HG02870 (cell line): ENCODE measurements at regions not wholly inside any gene's neighbourhood (a gene's known extent, or its start where the extent isn't known, plus 50 kb on each side); places are given as distances from the start of the nearest gene placed in this dataset.
A peak's percentile ranks its signal among the peaks of the same experiment; 100 is the strongest.

Experiments used
- ATAC-seq: cut with Tn5 transposase; IDR thresholded peaks from one replicate; pipeline ENCODE4 v1.9.1; 2021; ENCODE audit warnings: mild to moderate bottlenecking, moderate library complexity; ENCODE audit not compliant: unreplicated experiment

GRCh38 chr4:158010361-158010760 lies 162.5 kb downstream of the GASK1B start:
- no peak for ATAC-seq

GRCh38 chr4:158008551-158009218 lies 164.1 kb downstream of the GASK1B start:
- ATAC-seq: no peak

GRCh38 chr4:158007566-158007965 lies 165.3 kb downstream of the GASK1B start:
- no peak for ATAC-seq

GRCh38 chr4:158006990-158007389 lies 165.8 kb downstream of the GASK1B start:
- no peak for ATAC-seq

DNA sequence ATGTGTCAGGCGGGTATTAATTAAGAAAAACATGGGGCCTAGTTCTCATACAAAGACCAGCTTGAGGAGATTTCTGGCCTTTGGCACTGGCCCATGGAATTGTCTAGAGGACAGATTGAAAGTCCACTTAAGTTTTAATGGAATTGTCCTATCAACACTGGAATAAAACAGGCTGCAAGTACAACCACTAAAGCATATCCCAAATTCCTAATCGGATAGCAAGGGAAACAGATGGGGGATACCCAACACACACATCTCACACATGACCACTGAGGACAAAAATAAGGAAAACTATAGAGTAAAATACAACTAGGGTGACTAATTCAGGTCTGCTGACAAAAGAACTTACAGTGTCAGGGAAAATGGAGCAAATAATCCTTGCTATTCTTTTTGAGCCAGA lies 167.8 kb downstream of the GASK1B start:
- no peak for ATAC-seq

DNA sequence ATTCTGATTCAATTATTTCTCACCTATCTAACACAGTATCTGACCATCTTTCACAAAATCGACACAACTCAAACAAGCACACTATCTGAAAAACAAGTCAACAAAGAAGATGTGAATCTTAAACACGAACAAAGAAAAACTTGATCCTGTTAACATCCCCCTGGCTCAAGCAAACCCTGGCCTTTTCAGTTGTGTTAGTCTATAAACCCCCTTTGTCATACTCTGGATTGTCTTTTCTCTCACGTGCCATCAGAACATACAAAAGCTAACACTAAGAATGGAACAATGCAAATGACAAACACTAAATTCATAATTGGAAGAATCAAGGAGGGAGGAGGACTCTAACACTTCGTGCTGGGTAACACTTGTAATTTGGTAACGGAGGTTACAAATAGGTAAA lies 168.7 kb downstream of the GASK1B start:
- no peak for ATAC-seq

- ATAC-seq: no peak
These were observed 169.6 kb downstream of the GASK1B start for GRCh38 chr4:158003212-158003611.

DNA sequence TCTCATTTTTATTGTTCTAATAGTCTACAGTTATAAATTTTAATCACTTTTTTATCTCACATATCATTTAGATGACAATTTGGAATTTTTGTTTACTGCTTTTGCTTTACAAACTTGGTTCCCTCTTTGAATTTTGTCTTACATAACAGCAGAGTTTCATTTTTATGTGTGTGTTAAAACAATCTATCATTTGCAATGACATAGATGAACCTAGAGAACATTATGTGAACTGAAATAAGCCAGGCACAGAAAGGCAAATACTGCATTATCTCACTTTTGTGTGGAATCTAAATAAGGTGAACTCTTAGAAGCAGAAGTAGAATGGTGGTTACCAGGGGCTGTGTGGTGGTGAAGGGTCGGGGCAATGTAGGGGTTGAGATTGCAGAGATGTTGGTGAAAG lies 170.7 kb downstream of the GASK1B start:
- no peak for ATAC-seq

- ATAC-seq: no peak
These were observed 171.1 kb downstream of the GASK1B start for GRCh38 chr4:158001756-158002155.

GRCh38 chr4:157999723-158000122 lies 173.1 kb downstream of the GASK1B start:
- no peak for ATAC-seq

DNA sequence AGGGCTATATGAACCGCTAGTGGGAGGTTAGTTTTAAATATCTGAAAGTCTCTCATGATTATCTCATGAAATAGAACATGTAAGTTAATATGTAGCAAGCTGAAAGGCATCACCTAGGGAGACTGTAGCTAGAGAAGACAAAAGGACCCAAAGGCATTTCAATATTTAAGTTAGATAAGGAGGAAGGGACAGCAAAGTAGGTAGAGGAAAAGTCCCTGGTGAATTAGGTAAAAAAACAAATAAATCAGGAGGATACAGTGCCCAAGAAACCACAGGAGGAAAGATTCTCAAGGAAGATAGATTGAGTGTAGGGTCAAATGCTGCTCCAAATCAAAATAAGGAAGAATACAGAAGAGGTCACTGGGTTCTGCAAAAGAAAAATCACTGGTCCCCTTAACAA lies 175.5 kb downstream of the GASK1B start:
- no peak for ATAC-seq

DNA sequence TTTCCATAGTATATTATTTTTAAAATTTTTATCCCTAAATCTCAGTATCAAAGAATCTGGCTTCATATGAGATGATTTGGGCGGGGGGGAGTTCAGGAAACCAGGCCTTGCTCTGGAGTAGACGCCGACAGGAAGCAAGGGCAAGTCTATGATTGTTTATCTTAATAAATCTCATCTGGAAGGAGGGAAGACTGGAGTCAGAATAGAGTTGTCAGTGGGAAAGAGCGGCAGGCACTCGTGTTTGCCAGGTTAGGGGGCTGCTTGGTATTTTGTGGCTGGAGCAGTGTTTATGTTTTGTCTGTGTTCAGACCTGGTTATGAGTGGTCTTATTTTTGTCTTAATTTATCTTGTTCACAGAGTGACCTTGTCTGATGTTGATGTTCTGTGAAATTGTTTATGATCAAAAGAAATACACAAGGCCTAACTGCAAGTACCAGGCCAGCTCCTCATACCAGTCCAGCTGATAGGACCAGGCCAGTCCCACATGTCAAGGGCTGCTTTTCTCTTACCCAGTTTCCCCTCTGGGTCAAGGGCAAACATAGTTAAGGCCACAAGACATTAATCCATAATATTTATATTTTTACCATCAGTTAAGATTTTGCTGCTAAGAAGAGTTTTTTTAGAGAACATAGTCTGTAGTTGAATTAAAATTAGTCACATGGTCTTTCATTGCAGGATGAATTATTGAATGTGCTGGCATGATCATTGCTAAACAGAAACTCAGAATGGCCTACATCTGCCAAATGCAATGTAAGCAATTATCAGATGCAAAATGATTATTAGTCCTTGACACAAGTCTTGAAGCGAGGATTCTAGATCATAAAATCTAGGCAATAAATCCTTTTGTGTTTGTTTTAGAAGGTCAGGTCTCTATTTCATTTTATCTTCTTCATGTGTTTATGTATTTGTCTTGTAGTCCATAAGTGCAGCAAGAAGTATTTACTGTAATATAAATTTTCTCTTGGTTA lies 176.5 kb downstream of the GASK1B start:
- no peak for ATAC-seq

DNA sequence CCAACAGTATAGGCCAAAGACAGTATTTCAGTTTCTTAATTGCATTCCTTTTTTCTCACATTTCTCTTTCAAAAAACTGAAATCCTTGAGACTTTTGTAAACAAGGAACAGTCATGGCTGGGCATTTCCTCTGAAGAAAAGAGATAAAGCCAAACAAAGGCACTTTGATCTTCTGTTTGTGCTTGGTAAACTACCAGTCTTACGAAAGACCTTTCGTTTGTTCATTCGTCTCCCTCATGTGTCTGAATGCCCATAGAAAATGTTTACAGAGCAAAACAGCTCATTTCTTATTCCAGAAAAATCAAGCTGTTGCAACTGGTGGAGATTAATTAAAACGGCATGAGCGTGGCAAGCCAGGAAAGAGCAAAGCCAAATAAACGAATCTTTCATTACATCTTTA lies 178.0 kb downstream of the GASK1B start:
- ATAC-seq: no peak

DNA sequence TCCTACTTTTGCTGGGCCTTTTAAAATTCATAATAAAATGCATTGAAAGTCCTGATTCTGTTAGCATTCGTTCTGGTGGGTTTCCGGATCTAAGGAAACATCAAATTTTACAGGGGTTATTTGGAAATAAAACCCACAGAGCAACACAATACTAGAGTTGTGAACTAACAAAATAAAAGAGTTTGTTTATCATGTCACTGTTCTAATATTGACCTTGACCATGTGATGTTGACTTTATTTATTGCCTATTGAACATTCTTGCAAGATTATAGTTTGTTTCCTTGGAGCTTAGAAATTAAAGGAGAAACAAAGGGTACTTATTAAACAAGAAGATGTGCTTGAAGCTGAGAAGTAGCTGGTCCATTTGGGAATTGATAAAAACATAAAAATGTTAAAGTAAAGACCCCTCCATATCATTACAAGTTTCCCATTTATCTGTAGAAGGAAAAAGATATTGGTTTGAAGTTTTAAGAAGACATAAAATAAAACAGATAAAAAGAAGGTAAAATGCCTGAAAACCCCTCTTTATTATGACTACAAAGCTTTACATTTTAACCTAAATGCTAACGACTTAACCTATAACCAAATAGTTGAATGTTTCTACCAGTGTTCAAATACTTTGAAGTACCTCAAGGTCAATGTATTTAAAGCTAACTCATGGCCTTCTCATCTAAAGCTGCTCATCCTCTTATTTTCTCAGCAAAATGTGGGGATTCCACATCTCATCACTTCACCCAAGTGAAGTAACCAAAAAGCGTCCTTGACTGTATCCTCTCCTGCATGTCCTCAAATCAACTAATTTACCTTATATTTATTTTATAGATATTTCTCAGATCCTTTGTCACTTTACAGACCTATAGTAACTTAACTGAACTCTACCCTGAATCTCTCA lies 179.6 kb downstream of the GASK1B start:
- no peak for ATAC-seq

GRCh38 chr4:157992038-157992705 lies 180.7 kb downstream of the GASK1B start:
- ATAC-seq: no peak

DNA sequence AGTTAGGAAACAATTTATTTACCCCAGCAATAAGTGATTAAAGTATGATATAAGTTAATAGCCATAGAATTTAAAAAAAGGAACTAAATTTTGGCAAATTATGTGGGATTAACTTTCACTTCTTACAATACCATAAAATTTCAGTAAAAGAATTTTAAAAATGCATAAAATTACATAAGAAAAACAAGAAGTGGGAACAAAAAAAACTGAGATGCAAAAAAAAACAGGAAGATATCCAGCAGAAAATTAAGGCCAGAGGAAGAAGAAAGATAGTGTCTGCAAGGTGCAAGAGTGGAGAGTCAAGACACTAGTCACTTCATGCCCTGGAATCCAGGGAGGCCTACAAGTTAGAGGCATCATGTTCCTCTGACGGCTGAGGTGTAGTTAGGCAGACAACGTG lies 184.2 kb downstream of the GASK1B start:
- ATAC-seq: no peak

DNA sequence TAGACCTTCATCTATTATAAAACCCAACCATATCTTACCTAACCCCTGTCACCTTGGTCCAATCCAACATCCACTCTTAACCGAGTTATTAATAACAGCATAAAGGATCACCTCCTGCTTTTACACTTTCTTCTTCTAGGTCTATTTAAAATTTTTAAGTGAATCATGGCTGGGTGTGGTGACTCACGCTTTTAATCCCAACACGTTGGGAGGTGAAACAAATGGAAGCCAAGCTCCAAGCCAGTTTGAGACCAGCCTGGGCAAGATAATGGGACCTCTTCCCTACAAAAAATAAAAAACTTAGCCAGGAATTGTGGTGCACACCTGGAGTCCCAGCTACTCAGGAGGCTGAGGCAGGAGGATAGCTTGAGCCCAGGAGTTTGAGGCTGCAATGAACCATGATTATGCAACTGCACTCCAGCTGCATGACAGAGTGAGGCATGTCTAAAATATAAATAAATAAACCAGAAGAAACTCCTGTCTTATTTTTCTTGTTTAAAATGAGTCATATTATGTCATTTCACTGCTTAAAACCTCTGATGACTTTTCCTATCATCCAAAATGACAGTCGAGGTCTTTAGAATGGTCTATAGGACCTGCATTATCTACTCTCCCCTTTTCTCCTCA lies 188.4 kb downstream of the GASK1B start:
- ATAC-seq: no peak

DNA sequence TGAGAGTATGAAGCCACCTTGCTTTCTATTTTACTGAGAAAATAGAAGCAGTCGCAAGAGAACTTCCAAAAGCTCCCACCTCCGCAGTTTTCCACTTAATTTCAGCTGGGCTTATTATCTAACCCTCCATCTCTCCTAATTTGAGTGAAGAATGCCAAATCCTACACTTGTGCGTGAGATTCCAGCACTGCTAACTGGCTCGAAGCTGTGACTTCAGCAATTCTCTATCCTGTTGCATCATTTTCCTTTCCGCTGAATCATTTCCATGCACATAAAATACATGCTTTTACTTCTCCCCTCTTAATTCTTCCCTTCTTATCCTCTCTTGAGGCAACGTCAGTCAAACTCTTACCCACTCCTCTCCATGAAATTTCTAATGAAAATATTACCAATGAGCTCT lies 189.5 kb downstream of the GASK1B start:
- ATAC-seq: no peak

DNA sequence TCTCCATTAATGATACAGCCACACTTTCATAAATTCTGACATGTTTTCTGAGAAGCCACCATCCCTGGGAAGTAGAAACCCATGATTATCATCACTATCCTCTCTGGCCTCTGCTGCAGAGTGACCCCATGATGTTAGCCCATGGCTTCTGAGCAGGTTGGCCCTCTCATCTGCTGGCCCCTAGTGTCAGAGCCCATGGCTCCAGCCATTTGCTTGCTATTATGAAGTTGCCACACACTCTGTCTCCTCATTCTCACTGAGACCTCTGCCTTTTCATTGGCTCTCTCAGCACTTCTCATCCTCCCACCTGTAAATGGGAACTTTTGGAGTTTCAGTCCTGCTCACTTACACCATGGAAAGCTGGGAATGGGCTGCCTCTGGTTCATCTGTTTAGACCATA lies 192.7 kb downstream of the GASK1B start:
- ATAC-seq: no peak

DNA sequence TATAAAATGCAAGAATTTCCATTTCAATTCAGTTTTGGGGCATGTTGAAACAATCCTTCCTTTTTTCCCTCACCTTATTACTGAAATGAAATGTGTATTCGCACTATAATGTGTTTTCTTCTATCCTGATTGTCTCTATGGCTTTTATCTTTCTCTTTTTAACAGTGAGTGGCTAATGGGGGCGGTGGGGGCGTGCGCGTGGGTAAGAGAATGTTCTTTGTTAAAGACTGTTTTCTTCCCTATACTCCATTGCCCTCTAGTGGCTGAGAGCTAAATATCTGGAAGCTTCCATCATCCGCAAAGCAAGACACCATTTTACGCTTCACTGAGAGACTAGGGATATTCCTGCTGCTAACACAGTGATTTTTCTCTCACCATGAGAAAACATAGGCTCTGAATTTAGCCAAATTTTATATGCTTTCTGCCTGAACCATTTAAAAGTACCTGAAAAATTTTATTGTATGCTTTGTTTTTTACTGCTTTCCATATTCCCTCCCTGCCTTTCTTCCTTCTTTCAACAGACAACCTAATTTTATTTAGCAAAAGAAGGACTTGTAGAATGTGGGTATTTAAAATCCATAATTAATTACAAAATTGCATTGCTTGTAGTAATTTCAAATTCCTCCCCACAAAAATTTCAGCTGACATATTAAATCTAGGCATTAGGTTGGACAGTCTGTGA lies 194.0 kb downstream of the GASK1B start:
- ATAC-seq: peak; percentile 93
